K562 (cell line): ENCODE measurements at regions not wholly inside any gene's neighbourhood (a gene's known extent, or its start where the extent isn't known, plus 50 kb on each side); places are given as distances from the start of the nearest gene placed in this dataset.

Source experiments
- ATF2 ChIP-seq: sonication (generic); formaldehyde crosslinking; IDR thresholded peaks from 2 replicates; pipeline ENCODE4 v1.8.1; 2022; ENCODE audit warnings: missing genetic modification reagents
- CTCF ChIP-seq, 3 experiments: IDR thresholded peaks in 2 of 3; conservative IDR thresholded peaks in 1 of 3; 2 replicates each; pipeline ENCODE4 v1.5.1; 2011 to 2012; ENCODE audit warnings: low read length in 3 of 3, mild to moderate bottlenecking in 3 of 3, control low read depth in 2 of 3, improper control_type of control experiment in 1 of 3, inconsistent platforms in 1 of 3, low read depth in 1 of 3, mixed read lengths in 1 of 3, moderate library complexity in 1 of 3; ENCODE audit not compliant: insufficient read depth in 2 of 3
- DPF2 ChIP-seq: fragments of 450-650 bp; IDR thresholded peaks from 2 replicates; pipeline ENCODE4 v1.6.1; 2016
- FOXA1 ChIP-seq: fragments of 450-650 bp; IDR thresholded peaks from 2 replicates; pipeline ENCODE4 v1.6.1; 2016; ENCODE audit warnings: mild to moderate bottlenecking, borderline replicate concordance
- FOXM1 ChIP-seq, 2 experiments: fragments of 450-650 bp in 1 of 2; sonication (generic) in 1 of 2; formaldehyde crosslinking in 1 of 2; IDR thresholded peaks; 2 replicates each; pipeline versions ENCODE4 v1.6.1 to v1.9.0; 2017 to 2022; ENCODE audit warnings: low read depth in 2 of 2, mild to moderate bottlenecking in 2 of 2, missing genetic modification reagents in 1 of 2, moderate library complexity in 1 of 2
- HMG20A ChIP-seq: fragments of 450-650 bp; formaldehyde crosslinking; conservative IDR thresholded peaks from 2 replicates; pipeline ENCODE4 v1.4.0; 2020; ENCODE audit warnings: mild to moderate bottlenecking, mixed read lengths
- MAFK ChIP-seq: IDR thresholded peaks from 2 replicates; pipeline ENCODE4 v1.6.1; 2011; ENCODE audit warnings: low read length, improper control_type of control experiment
- POLR2A ChIP-seq: fragments of 450-650 bp; conservative IDR thresholded peaks from 2 replicates; pipeline ENCODE4 v1.6.1; 2016
- POLR2AphosphoS5 ChIP-seq: IDR thresholded peaks from 2 replicates; pipeline ENCODE4 v1.6.1; 2011; ENCODE audit warnings: mild to moderate bottlenecking, low read depth, low read length, moderate library complexity; ENCODE audit not compliant: control insufficient read depth, insufficient read depth
- RFX5 ChIP-seq: IDR thresholded peaks from 2 replicates; pipeline ENCODE4 v1.6.1; 2011; ENCODE audit warnings: low read depth, mild to moderate bottlenecking, improper control_type of control experiment, low read length
- SLC30A9 ChIP-seq: fragments of 250-450 bp; sonication (Bioruptor Pico); IDR thresholded peaks from 2 replicates; pipeline ENCODE4 v1.8.0; 2022; ENCODE audit warnings: mild to moderate bottlenecking, moderate library complexity
- ZNF232 ChIP-seq: sonication (generic); formaldehyde crosslinking; IDR thresholded peaks from 2 replicates; pipeline ENCODE4 v1.8.0; 2022; ENCODE audit warnings: mild to moderate bottlenecking, missing genetic modification reagents
- ZNF766 ChIP-seq: fragments of 200-800 bp; sonication (Bioruptor generic); conservative IDR thresholded peaks from 2 replicates; pipeline ENCODE4 v1.6.1; 2016; ENCODE audit warnings: missing genetic modification characterization, missing compliant biosample characterization

- TF ChIP-seq MAFK (no peak), FOXA1 (no peak), DPF2 (no peak), RFX5 (no peak), SLC30A9 (CRISPR knock-in tag) (no peak), FOXM1 (IDR thresholded peaks at IDR 0.05; ENCODE audit: low read depth) (no peak), FOXM1 (CRISPR knock-in tag; IDR thresholded peaks at IDR 0.05; ENCODE audit: low read depth) (no peak), ZNF766 (CRISPR knock-in tag) (no peak), POLR2AphosphoS5 (no peak), CTCF (IDR thresholded peaks at IDR 0.05 in 2 of 3, conservative IDR thresholded peaks at IDR 0.05 in 1 of 3; ENCODE audit: insufficient read depth in 2 of 3, low read depth in 1 of 3, low read length in 3 of 3) (no peak), ZNF232 (CRISPR knock-in tag) (no peak), HMG20A (CRISPR knock-in tag) (no peak), ATF2 (CRISPR knock-in tag) (no peak), POLR2A (no peak)
These were observed 725.9 kb upstream of the MDGA2 start for GRCh38 chr14:48401321-48401720.
